ENCODE measurements at regions not wholly inside any gene's neighbourhood (a gene's known extent, or its start where the extent isn't known, plus 50 kb on each side); places are given as distances from the start of the nearest gene placed in this dataset.

- H3K36me3 ChIP-seq = no peaks in the 10 kb centered on the region
- WGBS, 2 donors = 92% methylated on average over 1 of the region's 1 CpG
- no peaks in the 10 kb centered on the region for H3K9me3 ChIP-seq
- intact Hi-C loops (cut with DNase I) = no loop called here
- TF ChIP-seq, protein P1, sequence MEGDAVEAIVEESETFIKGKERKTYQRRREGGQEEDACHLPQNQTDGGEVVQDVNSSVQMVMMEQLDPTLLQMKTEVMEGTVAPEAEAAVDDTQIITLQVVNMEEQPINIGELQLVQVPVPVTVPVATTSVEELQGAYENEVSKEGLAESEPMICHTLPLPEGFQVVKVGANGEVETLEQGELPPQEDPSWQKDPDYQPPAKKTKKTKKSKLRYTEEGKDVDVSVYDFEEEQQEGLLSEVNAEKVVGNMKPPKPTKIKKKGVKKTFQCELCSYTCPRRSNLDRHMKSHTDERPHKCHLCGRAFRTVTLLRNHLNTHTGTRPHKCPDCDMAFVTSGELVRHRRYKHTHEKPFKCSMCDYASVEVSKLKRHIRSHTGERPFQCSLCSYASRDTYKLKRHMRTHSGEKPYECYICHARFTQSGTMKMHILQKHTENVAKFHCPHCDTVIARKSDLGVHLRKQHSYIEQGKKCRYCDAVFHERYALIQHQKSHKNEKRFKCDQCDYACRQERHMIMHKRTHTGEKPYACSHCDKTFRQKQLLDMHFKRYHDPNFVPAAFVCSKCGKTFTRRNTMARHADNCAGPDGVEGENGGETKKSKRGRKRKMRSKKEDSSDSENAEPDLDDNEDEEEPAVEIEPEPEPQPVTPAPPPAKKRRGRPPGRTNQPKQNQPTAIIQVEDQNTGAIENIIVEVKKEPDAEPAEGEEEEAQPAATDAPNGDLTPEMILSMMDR (IDR thresholded peaks at IDR 0.05) = no peak
- no peak for TF ChIP-seq POLR2A (IDR thresholded peaks at IDR 0.05)
- H3K27me3 ChIP-seq = no peaks in the 10 kb centered on the region
- H3K4me1 ChIP-seq = no peaks in the 10 kb centered on the region
- no peak overlapping the region for H3K4me3 ChIP-seq (replicated peaks in 1 of 3)
- no peak overlapping the region for H3K27ac ChIP-seq
- DNase-seq = no peak
These were observed 308.4 kb downstream of the CYRIA start for GRCh38 chr2:16357188-16357587.

DNA sequence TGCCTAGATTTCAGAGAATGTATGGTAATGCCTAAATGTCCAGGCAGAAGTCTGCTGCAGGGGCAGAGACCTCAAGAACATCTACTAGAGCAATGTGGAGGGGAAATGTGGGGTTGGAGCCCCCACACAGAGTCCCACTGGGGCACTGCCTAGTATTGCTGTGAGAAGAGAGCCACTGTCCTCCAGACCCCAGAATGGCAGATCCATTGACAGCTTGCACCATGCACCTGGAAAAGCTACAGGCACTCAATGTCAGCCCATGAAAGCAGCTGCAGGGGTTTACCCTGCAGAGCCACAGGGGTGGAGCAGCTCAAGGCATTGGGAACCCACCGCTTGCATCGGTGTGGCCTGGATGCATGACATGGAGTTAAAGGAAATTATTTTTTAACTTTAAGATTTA, 314.1 kb downstream of the CYRIA start:
- no peaks in the 10 kb centered on the region for H3K27me3 ChIP-seq
- H3K4me3 ChIP-seq (replicated peaks in 1 of 3) = no peak overlapping the region
- WGBS, 2 donors = 92 to 94% methylated on average over 2 of the region's 2 CpGs
- no peak overlapping the region for H3K27ac ChIP-seq
- TF ChIP-seq POLR2A (IDR thresholded peaks at IDR 0.05) = no peak
- TF ChIP-seq, protein P1 (IDR thresholded peaks at IDR 0.05) = no peak
- no peaks in the 10 kb centered on the region for H3K36me3 ChIP-seq
- no peaks in the 10 kb centered on the region for H3K4me1 ChIP-seq
- intact Hi-C loops (cut with DNase I) = no loop called here
- H3K9me3 ChIP-seq = no peaks in the 10 kb centered on the region
- no peak for DNase-seq

- intact Hi-C loops (cut with DNase I) = no loop called here
These were observed 314.5 kb downstream of the CYRIA start for GRCh38 chr2:16351137-16351536.

DNA sequence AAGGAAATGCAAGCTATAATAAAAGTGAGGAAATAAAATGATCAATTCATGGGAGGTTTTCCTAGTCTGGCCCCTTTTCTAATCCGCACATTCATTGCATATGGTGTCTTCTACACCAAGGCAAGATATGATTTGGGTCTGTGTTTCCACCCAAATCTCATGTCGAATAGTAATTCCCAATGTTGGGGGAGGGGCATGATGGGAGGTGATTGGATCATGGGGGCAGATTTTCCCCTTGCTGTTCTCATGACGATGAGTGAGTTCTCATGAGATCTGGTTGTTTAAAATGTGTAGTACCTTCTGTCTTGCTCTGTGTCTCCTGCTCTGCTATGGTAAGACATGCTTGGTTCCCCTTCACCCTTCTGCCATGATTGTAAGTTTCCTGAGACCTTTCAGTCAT, 315.4 kb downstream of the CYRIA start:
- intact Hi-C loops (cut with DNase I) = no loop called here
- H3K4me1 ChIP-seq = no peaks in the 10 kb centered on the region
- TF ChIP-seq, protein P1 (IDR thresholded peaks at IDR 0.05) = no peak
- TF ChIP-seq POLR2A (IDR thresholded peaks at IDR 0.05) = no peak
- DNase-seq = no peak
- no peak overlapping the region for H3K27ac ChIP-seq
- 56 to 63% methylated on average over 3 of the region's 3 CpGs for WGBS, 2 donors
- H3K4me3 ChIP-seq (replicated peaks in 1 of 3) = no peak overlapping the region
- H3K9me3 ChIP-seq = no peaks in the 10 kb centered on the region
- H3K36me3 ChIP-seq = no peaks in the 10 kb centered on the region
- H3K27me3 ChIP-seq = no peaks in the 10 kb centered on the region

More at GRCh38 chr2:16351137-16351536, 314.5 kb downstream of the CYRIA start:
- no peak overlapping the region for H3K4me3 ChIP-seq (replicated peaks in 1 of 3)
- no peaks in the 10 kb centered on the region for H3K27me3 ChIP-seq
- no peak for TF ChIP-seq POLR2A (IDR thresholded peaks at IDR 0.05)
- TF ChIP-seq, protein P1 (IDR thresholded peaks at IDR 0.05) = no peak
- H3K9me3 ChIP-seq = no peaks in the 10 kb centered on the region
- H3K27ac ChIP-seq = no peak overlapping the region
- H3K4me1 ChIP-seq = no peaks in the 10 kb centered on the region
- DNase-seq = no peak
- no peaks in the 10 kb centered on the region for H3K36me3 ChIP-seq

GRCh38 chr2:16349811-16350210, 315.8 kb downstream of the CYRIA start:
- H3K27me3 ChIP-seq = no peaks in the 10 kb centered on the region
- DNase-seq = no peak
- H3K4me1 ChIP-seq = no peaks in the 10 kb centered on the region
- TF ChIP-seq POLR2A (IDR thresholded peaks at IDR 0.05) = no peak
- TF ChIP-seq, protein P1 (IDR thresholded peaks at IDR 0.05) = no peak
- H3K36me3 ChIP-seq = no peaks in the 10 kb centered on the region
- intact Hi-C loops (cut with DNase I) = no loop called here
- H3K27ac ChIP-seq = no peak overlapping the region
- no peaks in the 10 kb centered on the region for H3K9me3 ChIP-seq
- 34 to 38% methylated on average over 2 of the region's 2 CpGs for WGBS, 2 donors
- no peak overlapping the region for H3K4me3 ChIP-seq (replicated peaks in 1 of 3)

Measured in thyroid gland (tissue), 4 donors.